Caco-2 (cell line): ENCODE measurements at regions not wholly inside any gene's neighbourhood (a gene's known extent, or its start where the extent isn't known, plus 50 kb on each side); places are given as distances from the start of the nearest gene placed in this dataset.

Experiments
- BruUV-seq: library from RNA; stranded (reverse); fragments of 400-500 nt; replicated peaks from 2 replicates; lab custom pipeline; 2021; lab: Mats Ljungman, UMichigan
- CTCF ChIA-PET: fragments of 300-600 bp; sonication (Branson Sonifier 250); formaldehyde crosslinking; loops from one replicate; lab custom pipeline; 2022; ENCODE audit warnings: antibody characterized with exemption; lab: Charles Lee
- POLR2A ChIA-PET: fragments of 300-600 bp; sonication (Branson Sonifier 250); formaldehyde crosslinking; loops from one replicate; lab custom pipeline; 2022; ENCODE audit warnings: antibody characterized with exemption; lab: Charles Lee
- DNase-seq, 2 experiments: peaks; one replicate each; pipeline versions ENCODE4 v3.0.0 to v3.0.0-alpha.2; 2020 to 2022
- H3K27me3 ChIP-seq: replicated peaks from 2 replicates; pipeline ENCODE4 v1.6.0; 2011; ENCODE audit warnings: low read length; ENCODE audit not compliant: control insufficient read depth, insufficient read depth
- H3K36me3 ChIP-seq: 2 replicates; pipeline ENCODE4 v1.5.1; 2011; ENCODE audit warnings: low read length; ENCODE audit not compliant: control insufficient read depth, insufficient read depth
- H3K4me1 ChIP-seq: fragments of 250-450 bp; sonication (Bioruptor Pico); 2 replicates; pipeline ENCODE4 v1.5.1; 2020; ENCODE audit warnings: mild to moderate bottlenecking
- H3K4me3 ChIP-seq: 2 replicates; pipeline ENCODE4 v1.5.1; 2011; ENCODE audit warnings: low read depth, mild to moderate bottlenecking, control low read depth, low read length
- H3K9me3 ChIP-seq: fragments of 250-450 bp; sonication (Bioruptor Pico); 2 replicates; pipeline ENCODE4 v1.5.1; 2020; ENCODE audit warnings: mild to moderate bottlenecking, moderate library complexity
- H3K27ac Mint-ChIP-seq: one replicate; pipeline ENCODE4 v1.8.0; 2022; ENCODE audit warnings: mixed read lengths; ENCODE audit not compliant: unreplicated experiment
- H3K27me3 Mint-ChIP-seq: one replicate; pipeline ENCODE4 v1.8.0; 2022; ENCODE audit warnings: mixed read lengths; ENCODE audit not compliant: insufficient read depth, unreplicated experiment
- H3K36me3 Mint-ChIP-seq: one replicate; pipeline ENCODE4 v1.8.0; 2022; ENCODE audit warnings: mild to moderate bottlenecking, mixed read lengths; ENCODE audit not compliant: insufficient read depth, unreplicated experiment
- H3K4me1 Mint-ChIP-seq: one replicate; pipeline ENCODE4 v1.8.0; 2022; ENCODE audit warnings: low read depth, mixed read lengths; ENCODE audit not compliant: unreplicated experiment
- H3K4me3 Mint-ChIP-seq: one replicate; pipeline ENCODE4 v1.8.0; 2022; ENCODE audit warnings: mild to moderate bottlenecking, moderate library complexity, mixed read lengths; ENCODE audit not compliant: unreplicated experiment
- H3K9me3 Mint-ChIP-seq: one replicate; pipeline ENCODE4 v1.8.0; 2022; ENCODE audit warnings: mixed read lengths; ENCODE audit not compliant: unreplicated experiment
- CTCF ChIP-seq, 2 experiments: fragments of 200-600 bp in 1 of 2; IDR thresholded peaks; 1 replicate in 1 of 2; 2 replicates in 1 of 2; pipeline versions ENCODE4 v1.5.1 to v1.8.0; 2011 to 2022; ENCODE audit warnings: antibody characterized with exemption in 1 of 2, control low read depth in 1 of 2, inconsistent platforms in 1 of 2, low read depth in 1 of 2, low read length in 1 of 2, mild to moderate bottlenecking in 1 of 2, moderate library complexity in 1 of 2; ENCODE audit not compliant: insufficient read depth in 1 of 2, severe bottlenecking in 1 of 2, unreplicated experiment in 1 of 2
- intact Hi-C: fragments of 100-400 bp; cut with micrococcal nuclease; formaldehyde crosslinking; loops from one replicate; pipeline ENCODE4 v1.10.0; 2022; ENCODE audit not compliant: unreplicated experiment

- H3K27me3 Mint-ChIP-seq = peaks cover 5% of the 10 kb centered on the region
- intact Hi-C loops = no loop called here
- Histone ChIP-seq H3K4me3 (no peak overlapping the region), H3K9me3 (no peaks in the 10 kb centered on the region), H3K36me3 (no peaks in the 10 kb centered on the region), H3K4me1 (no peaks in the 10 kb centered on the region), H3K27me3 (no peaks in the 10 kb centered on the region)
- no peaks in the 10 kb centered on the region for H3K36me3 Mint-ChIP-seq
- TF ChIP-seq CTCF (IDR thresholded peaks at IDR 0.05; ENCODE audit: insufficient read depth in 1 of 2, low read depth in 1 of 2, low read length in 1 of 2, severe bottlenecking in 1 of 2, unreplicated experiment in 1 of 2) = no peak
- H3K4me3 Mint-ChIP-seq = no peak overlapping the region
- ChIA-PET POLR2A (no interaction called here), CTCF (no interaction called here)
- no peaks in the 10 kb centered on the region for H3K9me3 Mint-ChIP-seq
- no peak overlapping the region for H3K27ac Mint-ChIP-seq
- DNase-seq = no peak
- no TSS peak for BruUV-seq
- no peaks in the 10 kb centered on the region for H3K4me1 Mint-ChIP-seq
Measured at GRCh38 chr13:104553186-104553585, 1487.0 kb upstream of the SLC10A2 start.

GRCh38 chr13:104534847-104535246, 1468.6 kb upstream of the SLC10A2 start:
- intact Hi-C loops = no loop called here
- Histone ChIP-seq H3K36me3 (no peaks in the 10 kb centered on the region), H3K4me3 (no peak overlapping the region), H3K27me3 (no peaks in the 10 kb centered on the region), H3K9me3 (no peaks in the 10 kb centered on the region), H3K4me1 (no peaks in the 10 kb centered on the region)
- Mint-ChIP-seq H3K9me3 (no peaks in the 10 kb centered on the region), H3K27me3 (no peaks in the 10 kb centered on the region), H3K4me3 (no peak overlapping the region), H3K4me1 (no peaks in the 10 kb centered on the region), H3K27ac (no peak overlapping the region), H3K36me3 (no peaks in the 10 kb centered on the region)
- TF ChIP-seq CTCF (IDR thresholded peaks at IDR 0.05; ENCODE audit: insufficient read depth in 1 of 2, low read depth in 1 of 2, low read length in 1 of 2, severe bottlenecking in 1 of 2, unreplicated experiment in 1 of 2) = peak in 1 of 2 experiments; percentile 22
- ChIA-PET POLR2A (no interaction called here), CTCF (no interaction called here)
- peak in 1 of 2 experiments; percentile 18 for DNase-seq
- no TSS peak for BruUV-seq

GRCh38 chr13:104532132-104532531, 1465.9 kb upstream of the SLC10A2 start:
- Mint-ChIP-seq H3K4me1 (no peaks in the 10 kb centered on the region), H3K4me3 (no peak overlapping the region), H3K27me3 (no peaks in the 10 kb centered on the region), H3K27ac (no peak overlapping the region), H3K36me3 (no peaks in the 10 kb centered on the region), H3K9me3 (no peaks in the 10 kb centered on the region)
- Histone ChIP-seq H3K4me3 (no peak overlapping the region), H3K27me3 (no peaks in the 10 kb centered on the region), H3K4me1 (no peaks in the 10 kb centered on the region), H3K9me3 (no peaks in the 10 kb centered on the region), H3K36me3 (no peaks in the 10 kb centered on the region)
- DNase-seq = no peak
- CTCF ChIA-PET = no interaction called here
- no TSS peak for BruUV-seq
- POLR2A ChIA-PET = no interaction called here
- no peak for TF ChIP-seq CTCF (IDR thresholded peaks at IDR 0.05; ENCODE audit: insufficient read depth in 1 of 2, low read depth in 1 of 2, low read length in 1 of 2, severe bottlenecking in 1 of 2, unreplicated experiment in 1 of 2)
- intact Hi-C loops = no loop called here
